Right renal pelvis (tissue), 4 donors: ENCODE measurements at regions not wholly inside any gene's neighbourhood (a gene's known extent, or its start where the extent isn't known, plus 50 kb on each side); places are given as distances from the start of the nearest gene placed in this dataset.

Experiments
- DNase-seq, 4 donors: peaks; one replicate each; pipeline ENCODE4 v3.0.0-alpha.2; 2013; ENCODE audit warnings: low read depth in 4 of 4, low spot score in 3 of 4, missing footprints in 1 of 4

GRCh38 chr2:71896385-71897136, 251.1 kb downstream of the CYP26B1 start:
- no peak for DNase-seq

DNA sequence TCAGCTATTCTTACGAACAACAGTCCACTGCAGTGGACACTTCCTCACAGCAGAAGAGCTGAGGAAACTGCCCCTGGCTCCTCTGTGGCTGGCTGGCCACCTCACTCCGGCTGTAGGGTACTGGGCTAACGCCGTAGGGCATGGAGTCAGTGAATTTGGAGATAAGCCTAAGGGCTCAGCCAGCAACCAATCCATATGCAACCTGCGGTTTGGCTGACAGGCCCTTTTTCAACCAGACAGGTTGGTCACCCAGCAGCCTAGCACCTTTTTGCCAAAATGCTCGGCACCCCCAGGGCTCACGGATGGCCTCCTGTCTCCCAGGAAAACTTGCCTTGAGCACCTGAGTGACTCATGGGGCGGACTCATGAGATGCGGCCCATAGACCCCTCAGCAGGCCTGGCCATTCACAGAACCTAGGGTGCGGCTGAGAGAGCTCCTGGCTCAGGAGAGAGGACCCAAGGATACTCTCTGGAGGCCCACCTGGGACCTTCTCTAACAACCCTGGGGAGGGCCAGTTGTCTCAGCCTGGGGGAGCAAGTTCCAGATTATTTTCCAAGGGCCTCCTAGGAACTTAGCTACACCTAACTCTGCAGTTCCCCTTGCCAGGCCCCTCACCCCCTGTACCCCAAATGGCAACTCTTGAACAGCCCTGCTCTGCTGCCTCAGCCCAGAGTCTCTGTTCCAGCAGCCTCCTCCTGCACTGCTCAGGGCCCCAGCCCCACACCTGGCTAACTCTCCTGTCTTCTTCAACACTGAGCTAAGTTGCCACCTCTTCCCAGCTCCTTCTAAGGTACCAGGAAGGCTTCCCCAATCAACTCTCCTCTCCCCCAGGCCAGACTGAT, 252.1 kb downstream of the CYP26B1 start:
- DNase-seq: no peak

- DNase-seq: no peak
These were observed 253.4 kb downstream of the CYP26B1 start for GRCh38 chr2:71894261-71894660.

DNA sequence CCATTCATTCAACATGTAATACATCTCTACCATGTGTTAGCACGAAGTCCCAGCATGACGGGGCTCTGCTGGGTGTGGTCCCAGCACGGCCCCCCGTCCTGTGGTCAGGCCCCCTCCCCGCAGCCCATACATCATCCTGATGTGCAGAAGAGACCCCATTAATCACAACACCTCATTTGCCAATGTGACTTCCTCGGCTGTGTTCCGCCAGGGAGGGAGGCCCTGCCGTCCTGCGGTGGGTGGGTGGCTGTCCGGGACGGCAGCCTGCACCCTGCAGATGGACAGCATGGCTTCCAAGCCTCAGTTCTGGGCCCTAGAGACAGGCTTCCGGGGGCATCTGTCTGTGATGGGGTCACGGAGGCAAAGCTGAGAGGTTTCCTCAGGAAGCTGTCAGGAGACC, 254.0 kb downstream of the CYP26B1 start:
- DNase-seq: no peak

DNA sequence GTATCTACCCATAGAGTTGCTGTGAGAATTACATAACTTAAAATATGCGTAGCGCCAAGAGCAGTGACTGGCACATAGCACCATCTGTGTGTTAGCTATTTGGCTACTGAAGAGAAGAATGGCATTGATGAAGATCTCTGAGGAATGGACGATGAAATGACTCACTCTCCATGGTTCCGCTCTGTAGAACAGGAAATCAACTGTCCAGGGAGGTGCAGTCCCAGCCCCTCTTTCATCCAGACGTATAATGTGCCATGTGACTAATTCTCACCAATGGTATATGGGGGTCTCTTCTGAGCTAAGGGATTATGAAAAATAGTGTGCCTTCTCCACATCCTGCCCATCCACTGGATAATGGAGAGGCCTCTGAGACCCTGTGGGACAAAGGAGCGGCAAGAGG, 254.8 kb downstream of the CYP26B1 start:
- DNase-seq: no peak

DNA sequence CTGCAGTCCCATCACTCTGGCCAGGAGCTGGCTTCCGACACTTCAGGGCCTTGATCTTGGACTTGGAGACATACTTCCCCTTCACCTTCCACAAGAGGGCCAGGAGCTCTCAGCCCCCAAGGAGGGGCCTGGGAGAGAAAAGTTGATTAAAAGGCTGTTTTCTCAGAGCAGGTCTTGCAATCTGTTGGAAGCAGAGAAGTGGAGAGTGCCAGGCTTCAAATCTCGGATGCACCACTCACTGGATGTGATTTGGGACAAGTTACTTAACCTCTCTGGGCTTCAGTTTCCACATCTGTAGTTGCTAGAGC, 255.3 kb downstream of the CYP26B1 start:
- no peak for DNase-seq

- DNase-seq: no peak
These were observed 255.8 kb downstream of the CYP26B1 start for GRCh38 chr2:71891719-71892422.

GRCh38 chr2:71891155-71891554, 256.5 kb downstream of the CYP26B1 start:
- no peak for DNase-seq

DNA sequence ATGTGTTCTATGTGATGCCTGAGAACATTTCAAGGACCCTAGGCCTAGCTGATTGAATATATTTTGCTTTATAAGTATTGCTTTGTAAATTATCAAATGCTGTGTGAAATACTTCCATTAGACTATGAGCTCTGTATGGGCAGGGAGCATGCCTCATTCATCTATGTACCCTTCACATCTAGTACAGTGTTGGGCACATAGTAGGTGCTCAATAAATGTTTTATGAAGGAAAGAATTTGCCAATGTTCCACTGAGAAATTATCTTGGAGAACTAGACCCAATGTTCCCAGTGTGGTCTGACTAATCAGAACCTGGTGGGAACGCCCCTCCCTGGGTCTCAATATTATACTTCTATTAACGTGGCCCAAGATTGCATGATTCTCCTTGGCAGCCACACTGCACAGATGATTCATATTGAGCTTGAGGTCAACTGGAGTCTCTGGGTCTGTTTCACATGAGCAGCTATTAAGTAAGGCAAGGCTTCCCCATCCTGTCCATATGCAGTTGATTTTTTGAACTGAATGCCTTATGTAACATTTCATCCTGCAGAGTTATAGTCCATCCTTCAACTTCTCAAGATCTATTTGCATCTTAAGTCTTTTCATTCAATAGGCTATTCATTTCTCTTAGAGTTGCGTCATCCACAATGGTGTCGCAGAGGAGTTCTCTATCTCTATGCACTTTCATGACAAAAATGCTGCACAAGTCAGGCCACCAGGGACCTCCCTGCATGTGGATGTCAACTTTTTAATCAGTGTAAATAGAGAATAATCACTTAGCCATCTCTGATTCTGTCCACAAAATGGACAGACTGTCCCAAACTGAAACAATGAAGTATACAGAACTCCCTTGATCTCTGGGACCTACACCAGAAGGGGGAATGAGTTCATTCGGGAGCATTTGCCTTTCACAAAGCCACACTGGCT, 257.6 kb downstream of the CYP26B1 start:
- no peak for DNase-seq

DNA sequence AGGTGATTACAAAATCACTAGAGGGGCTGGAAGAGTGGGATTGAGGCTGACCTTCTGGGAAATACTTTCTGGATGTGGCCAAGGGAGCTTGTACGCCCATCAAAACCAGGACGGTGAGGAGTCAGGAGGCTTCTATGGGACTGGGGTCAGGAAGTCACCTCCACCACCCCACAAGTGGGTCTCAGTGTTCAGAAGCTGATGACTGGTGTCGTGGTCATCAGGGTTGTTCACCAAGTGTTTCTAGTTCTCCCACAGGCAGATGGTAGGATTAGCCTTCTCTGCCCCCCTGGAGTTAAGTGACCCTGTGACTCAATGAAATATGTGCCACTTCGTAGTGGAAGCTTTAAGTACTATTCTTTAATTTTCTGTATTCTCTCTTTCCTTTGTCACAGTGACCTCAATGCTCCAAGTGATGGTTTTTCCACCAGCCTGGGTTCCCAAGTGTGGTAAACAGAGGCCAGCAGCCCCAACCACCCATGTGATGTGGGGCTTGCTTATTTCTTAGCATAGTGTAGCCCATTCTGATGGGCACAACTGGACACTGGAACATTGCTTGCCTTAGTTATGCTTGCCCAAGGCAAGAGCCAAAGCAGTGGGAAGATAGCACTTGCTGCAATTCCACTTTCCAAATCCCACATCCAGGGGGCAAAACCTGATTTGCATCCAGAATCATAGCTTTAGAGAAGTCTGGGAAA, 258.8 kb downstream of the CYP26B1 start:
- DNase-seq: no peak

GRCh38 chr2:71887196-71887595, 260.5 kb downstream of the CYP26B1 start:
- no peak for DNase-seq

DNA sequence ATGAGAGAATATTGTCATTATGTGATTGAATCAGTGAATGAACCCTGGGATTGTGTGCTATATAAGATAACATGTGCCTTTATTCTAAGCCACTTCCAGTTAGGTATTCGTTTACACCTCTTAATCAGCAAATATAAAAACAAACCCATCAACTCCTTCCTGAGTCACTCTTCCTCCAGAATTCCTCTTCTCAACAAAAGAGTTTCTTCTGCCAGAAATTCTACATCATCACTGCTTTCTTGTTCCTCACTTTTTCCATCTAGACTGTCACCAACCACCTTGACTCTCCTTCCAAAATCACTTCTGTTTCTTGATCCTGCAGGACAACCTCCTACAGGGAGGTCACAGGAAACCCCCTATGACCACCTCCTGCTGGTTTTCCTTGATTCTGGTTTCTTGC, 261.4 kb downstream of the CYP26B1 start:
- no peak for DNase-seq

DNA sequence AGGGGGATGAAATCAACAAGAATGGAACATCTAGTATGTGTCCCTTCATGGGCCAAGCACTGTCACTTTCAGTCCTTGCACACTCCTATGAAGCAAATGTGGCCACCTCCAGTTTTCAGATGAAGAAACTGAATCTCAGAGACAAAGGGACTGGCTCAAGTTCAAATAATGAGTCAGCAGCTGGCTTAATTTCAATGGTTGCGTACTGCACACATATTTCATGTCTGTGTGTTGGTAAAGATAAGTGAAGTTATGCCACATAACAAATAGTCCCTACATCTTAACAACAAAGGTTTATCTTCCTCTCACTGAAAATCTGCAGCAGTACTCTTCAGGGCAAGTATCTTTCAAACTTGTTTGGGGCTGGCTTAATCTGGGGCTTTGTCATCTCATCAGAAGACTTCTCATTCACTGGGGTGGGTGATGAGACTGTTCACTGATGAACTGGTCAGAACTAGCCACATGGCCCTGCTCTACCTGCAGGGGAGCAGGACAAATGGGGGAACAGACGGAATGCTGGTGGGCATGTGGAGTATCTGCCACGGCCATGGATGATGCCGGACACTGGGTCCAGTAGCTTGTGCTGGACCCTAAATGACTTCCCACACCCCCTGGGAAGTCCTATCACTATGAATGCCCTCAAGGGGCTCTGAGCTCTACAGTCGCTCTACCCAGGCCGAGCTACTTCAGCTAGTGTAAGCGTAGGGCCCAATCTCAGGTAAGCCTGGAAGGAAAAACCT, 263.2 kb downstream of the CYP26B1 start:
- no peak for DNase-seq

DNA sequence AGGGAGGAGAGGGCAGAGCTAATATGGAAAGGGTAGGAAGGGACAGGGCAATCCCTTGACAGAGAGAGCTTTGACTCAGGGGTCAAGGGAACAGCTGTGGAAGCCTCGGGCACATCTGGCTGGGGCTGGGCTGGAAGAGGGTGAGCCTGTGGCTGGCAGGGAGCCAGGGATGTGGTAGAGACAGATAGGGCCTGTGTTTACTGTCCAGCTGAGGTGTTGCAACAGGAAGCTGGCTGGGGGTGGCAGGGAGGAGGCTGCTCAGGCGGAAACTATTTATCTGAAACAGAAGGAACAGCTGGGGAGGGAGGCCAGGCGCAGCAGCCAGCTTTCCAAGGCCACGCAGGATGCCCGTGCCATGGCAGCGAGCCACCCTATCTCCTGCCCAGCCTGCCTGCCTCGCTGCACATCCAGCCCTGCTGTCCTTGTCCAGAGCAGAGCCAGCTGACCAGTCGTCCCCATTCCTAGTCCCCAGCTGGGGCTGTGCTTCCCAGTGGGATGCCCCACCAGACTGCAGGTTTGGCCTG, 264.7 kb downstream of the CYP26B1 start:
- no peak for DNase-seq

GRCh38 chr2:71882236-71882946, 265.3 kb downstream of the CYP26B1 start:
- no peak for DNase-seq

DNA sequence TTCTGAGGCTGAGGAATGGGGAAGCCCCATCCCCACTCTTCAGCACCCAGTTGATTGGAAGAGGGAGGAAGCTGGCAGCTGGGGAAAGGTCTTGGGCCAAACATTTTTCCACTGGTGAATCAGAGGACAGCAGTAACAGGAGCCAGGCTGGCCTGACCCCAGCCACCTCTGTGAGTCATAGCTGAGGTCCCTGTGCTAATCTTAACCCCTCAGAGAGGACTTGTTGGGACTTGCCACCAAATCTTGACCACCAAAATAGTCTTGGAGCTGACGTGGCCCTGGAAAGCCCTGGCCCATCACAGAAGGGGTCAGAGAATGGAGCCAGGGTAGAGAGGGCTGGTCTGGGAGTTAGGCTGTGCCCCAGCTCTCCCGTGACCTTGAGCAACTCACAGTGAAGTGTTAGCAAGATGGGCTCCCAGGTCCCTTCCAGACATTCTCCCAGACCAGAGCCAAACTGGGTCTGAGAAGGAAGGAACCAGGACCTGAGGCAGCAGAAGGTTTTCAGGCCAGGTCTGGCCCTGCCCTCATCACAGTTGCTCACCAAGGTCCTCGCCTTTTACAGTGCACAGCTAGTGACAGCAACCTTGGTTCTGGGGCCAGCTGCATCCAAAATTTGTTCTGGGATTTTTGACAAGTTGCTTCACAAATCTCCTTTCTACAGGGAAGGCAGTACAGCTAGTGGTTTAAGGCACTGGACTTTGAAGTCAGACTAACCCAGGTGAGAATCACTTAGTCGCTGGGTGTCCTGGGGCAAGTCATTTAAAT, 266.6 kb downstream of the CYP26B1 start:
- no peak for DNase-seq

DNA sequence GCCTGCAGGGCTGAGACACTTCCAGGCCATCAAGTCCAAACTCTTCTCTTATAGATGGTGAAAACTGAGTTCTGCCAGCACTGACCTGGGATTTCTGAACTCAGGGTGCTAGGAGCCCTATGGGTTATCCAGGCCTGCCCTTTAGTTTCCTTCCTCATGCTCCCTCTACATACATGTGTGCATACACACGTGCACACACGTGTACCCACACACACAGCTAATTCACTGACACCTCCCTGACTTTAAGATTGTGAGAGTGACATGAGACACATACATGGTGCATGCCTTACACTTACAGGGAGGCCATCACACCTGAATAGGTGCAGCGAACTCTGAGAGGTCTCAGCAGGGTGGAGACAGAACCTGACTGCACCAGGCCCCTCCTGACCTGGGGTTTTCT, 267.4 kb downstream of the CYP26B1 start:
- DNase-seq: no peak
